ENCODE measurements at regions not wholly inside any gene's neighbourhood (a gene's known extent, or its start where the extent isn't known, plus 50 kb on each side); places are given as distances from the start of the nearest gene placed in this dataset.

DNA sequence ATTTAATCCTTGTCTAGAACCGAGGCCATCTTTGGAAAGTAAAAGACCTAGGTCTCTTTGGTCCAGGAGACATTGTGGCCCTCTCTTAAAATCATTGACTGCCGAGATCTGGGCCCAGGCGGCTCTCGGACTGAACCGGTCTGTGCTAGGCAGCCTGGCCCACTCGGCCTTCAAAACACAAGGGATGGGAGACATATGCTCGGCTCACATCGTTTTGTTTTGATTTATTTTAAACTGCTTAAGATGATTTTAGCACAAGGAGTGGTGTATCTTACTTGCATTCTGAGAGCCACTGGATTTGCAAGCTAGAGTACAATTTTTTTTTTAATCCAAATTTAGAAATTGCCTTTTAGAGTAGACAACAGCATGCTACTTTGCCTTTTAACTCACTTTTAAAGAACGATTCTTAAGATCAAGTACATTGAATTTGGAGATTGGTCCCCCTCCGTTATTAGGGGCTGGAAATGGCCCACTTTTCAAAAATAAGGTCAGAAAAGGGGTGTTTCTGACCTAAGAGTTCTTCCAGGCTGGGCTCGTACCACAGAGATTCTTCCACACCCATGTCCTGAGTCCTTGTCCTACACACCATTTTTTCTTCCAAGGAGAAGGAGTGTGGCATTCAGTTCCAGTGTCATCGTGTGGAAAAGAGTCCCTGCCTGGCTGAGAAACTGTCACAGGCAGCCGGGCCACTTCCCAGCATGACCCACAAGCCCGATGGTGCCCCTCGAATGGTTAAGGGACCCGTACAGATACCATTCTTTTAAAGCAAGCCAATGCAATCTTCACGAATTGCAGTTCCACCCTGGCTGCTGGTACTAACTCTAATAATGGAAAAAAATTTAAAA, 80.5 kb upstream of the WNT7B start:
- POLR2A ChIA-PET: no interaction called here
- no peak for DNase-seq (ENCODE audit: extremely low spot score)
- CTCF ChIA-PET: interaction anchor here (1.0 kb wide), 1 partner anchor 59 kb away, joined by 6 read pairs; no protein-coding TSS in a partner anchor

DNA sequence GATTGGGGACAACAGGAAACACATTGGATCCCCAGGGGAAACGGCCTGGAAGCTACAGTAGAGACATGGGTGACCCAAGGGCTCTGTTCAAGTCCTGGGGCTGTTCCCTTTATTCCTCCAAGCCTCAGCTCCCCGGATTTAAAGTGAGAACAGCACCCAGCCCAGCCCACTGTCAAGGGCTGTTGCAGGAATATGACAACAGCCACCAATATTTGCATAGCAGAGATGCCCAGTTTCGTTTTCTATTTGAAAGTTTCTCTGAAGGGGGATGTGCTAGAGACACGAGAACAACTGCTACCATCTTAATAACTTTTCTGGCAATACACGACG, 81.1 kb upstream of the WNT7B start:
- CTCF ChIA-PET: interaction anchor here (1.0 to 1.9 kb wide), 2 partner anchors 11 to 59 kb away, joined by 4 to 6 read pairs; no protein-coding TSS in a partner anchor
- POLR2A ChIA-PET: no interaction called here
- TF ChIP-seq, protein P1, sequence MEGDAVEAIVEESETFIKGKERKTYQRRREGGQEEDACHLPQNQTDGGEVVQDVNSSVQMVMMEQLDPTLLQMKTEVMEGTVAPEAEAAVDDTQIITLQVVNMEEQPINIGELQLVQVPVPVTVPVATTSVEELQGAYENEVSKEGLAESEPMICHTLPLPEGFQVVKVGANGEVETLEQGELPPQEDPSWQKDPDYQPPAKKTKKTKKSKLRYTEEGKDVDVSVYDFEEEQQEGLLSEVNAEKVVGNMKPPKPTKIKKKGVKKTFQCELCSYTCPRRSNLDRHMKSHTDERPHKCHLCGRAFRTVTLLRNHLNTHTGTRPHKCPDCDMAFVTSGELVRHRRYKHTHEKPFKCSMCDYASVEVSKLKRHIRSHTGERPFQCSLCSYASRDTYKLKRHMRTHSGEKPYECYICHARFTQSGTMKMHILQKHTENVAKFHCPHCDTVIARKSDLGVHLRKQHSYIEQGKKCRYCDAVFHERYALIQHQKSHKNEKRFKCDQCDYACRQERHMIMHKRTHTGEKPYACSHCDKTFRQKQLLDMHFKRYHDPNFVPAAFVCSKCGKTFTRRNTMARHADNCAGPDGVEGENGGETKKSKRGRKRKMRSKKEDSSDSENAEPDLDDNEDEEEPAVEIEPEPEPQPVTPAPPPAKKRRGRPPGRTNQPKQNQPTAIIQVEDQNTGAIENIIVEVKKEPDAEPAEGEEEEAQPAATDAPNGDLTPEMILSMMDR (IDR thresholded peaks at IDR 0.05; ENCODE audit: control extremely low read depth, extremely low read depth, low read depth, missing control alignments): no peak
- peak; percentile 88 for DNase-seq (ENCODE audit: extremely low spot score)

More for the DNA sequence above, 80.5 kb upstream of the WNT7B start:
- TF ChIP-seq, protein P1 (IDR thresholded peaks at IDR 0.05; ENCODE audit: control extremely low read depth, extremely low read depth, low read depth, missing control alignments): no peak

DNA sequence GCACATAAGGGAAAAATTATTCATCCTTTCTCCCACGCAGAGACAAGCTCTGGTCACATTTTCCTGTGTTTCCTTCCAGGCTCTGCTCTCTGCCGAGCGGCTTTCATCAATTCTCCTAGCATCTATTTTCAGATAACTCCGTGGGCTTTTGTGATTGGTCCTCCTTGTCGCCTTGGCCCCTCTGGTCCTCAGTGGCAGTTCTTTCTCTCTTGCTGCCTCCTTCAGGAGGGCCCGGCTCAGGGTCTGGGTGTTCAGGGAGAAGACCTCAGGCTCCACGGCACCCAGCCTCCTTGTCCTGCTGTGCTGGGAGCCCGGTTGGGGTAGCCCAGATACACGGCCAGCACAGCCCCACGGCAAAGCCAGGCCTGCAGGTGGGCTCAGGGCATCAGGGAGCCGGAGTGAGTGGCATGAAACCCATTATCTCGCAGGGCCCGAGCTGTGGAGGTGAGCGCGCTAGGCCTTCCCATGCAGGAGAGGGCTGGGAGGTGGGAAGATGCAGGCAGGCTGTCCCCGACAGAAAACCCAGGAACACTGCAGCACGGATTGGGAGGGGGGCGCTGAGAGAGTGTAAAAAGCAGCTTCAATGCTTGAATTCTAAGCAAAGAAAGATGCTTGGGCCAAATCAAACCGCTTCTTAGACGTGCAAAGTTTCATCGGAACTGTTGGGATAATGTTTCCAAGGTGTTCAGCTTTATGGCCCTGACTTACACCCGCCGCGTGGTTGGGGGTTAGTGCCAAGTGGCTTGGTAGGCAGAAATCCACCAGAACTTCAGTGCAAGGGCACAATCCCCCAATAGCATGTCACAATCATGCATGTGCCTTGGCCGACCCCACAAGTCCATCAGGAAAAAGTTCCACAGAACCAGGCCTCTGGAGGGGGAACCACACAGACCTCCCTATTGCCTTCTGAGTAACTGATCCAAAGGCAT, 81.9 kb upstream of the WNT7B start:
- POLR2A ChIA-PET: no interaction called here
- CTCF ChIA-PET: interaction anchor here (1.0 to 1.9 kb wide), 2 partner anchors 11 to 58 kb away, joined by 4 to 6 read pairs; no protein-coding TSS in a partner anchor
- DNase-seq (ENCODE audit: extremely low spot score): no peak
- TF ChIP-seq, protein P1 (IDR thresholded peaks at IDR 0.05; ENCODE audit: control extremely low read depth, extremely low read depth, low read depth, missing control alignments): no peak

DNA sequence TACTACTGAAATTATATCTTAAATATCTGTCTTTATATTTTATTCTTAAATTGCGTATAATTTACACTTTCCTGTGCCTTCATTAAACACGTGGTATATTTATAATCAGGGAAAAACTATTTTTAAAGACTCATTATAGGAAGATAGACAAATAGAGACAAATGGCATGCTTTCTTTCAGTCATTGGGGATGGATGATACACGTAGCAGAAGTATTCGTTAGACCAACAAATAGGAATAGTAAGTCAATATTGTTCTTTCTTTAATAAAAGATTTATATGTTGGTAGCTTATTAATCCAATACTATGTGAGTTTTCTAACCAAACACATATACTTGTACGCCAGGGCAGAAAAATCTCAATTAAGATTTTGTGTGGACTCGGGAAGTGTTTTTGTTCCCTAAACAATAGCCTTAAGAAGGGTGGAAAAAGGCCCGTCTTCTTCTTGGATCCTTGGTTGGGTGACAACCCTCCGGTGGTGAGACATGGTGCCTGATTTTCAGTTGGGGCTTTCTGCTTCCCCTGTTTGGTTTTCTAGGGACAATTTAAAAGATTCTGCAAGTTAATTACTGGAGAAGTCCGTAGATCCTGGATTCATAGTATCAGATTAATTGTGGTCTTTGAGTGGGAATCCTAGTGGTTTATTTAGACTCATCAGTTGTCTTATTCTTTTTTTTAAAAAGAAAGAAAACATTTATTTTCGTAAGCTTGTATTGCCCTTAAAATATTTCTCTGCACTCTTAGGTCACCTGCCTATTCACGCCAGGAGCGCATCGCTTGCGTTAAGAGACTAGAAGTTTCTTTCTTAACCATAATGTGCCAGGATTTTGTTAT, 83.5 kb upstream of the WNT7B start:
- no peak for DNase-seq (ENCODE audit: extremely low spot score)
- POLR2A ChIA-PET: no interaction called here
- TF ChIP-seq, protein P1 (IDR thresholded peaks at IDR 0.05; ENCODE audit: control extremely low read depth, extremely low read depth, low read depth, missing control alignments): no peak
- CTCF ChIA-PET: interaction anchor here (1.4 kb wide), 1 partner anchor 54 kb away, joined by 3 read pairs; no protein-coding TSS in a partner anchor

DNA sequence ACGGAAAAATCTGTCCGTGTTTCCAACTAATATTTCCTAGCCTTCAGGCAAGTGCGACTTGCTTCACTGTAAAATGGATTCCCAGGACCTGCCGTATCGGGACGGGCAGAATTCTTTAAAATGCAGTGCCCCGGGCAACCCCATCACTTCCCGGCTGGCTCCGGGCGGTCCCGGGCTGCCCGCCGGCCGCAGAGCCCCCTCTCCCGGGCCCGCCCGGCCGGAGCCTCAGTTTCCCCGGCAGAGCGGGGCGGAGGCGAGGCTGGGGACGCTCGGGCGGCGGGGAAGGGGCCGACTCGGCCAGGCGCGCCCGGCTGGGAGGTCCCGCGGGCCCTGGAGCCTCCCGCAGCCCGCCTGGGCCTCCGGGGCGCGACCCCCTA, 84.2 kb upstream of the WNT7B start:
- CTCF ChIA-PET: interaction anchor here (1.4 kb wide), 1 partner anchor 55 kb away, joined by 3 read pairs; no protein-coding TSS in a partner anchor
- DNase-seq (ENCODE audit: extremely low spot score): no peak
- POLR2A ChIA-PET: no interaction called here
- TF ChIP-seq, protein P1 (IDR thresholded peaks at IDR 0.05; ENCODE audit: control extremely low read depth, extremely low read depth, low read depth, missing control alignments): no peak
